Activated naive CD8-positive, alpha-beta T cell treated with anti-CD3 and anti-CD28 coated beads, Interleukin-2, amount 50 U/mL, for 24 hours (primary cell): ENCODE measurements at regions not wholly inside any gene's neighbourhood (a gene's known extent, or its start where the extent isn't known, plus 50 kb on each side); places are given as distances from the start of the nearest gene placed in this dataset.
"Not testable (repeated sequence)": the region's sequence is repeated elsewhere in the genome, so short reads cannot be mapped to it uniquely, and the experiment has no call there.

Experiments
- ATAC-seq: fragments of 150-1000 bp; cut with Tn5 transposase; one replicate; pipeline ENCODE4 v1.10.0; 2021
- DNase-seq: peaks from one replicate; pipeline ENCODE4 v3.0.0; 2021
- H3K27ac Mint-ChIP-seq: one replicate; pipeline ENCODE4 v1.8.0; 2021; ENCODE audit warnings: mild to moderate bottlenecking, mixed read lengths
- H3K27me3 Mint-ChIP-seq: one replicate; pipeline ENCODE4 v1.8.0; 2021; ENCODE audit warnings: mixed read lengths
- H3K36me3 Mint-ChIP-seq: one replicate; pipeline ENCODE4 v1.8.0; 2021; ENCODE audit warnings: low read depth, mixed read lengths
- H3K4me1 Mint-ChIP-seq: one replicate; pipeline ENCODE4 v1.8.0; 2021; ENCODE audit warnings: mixed read lengths
- H3K4me3 Mint-ChIP-seq: one replicate; pipeline ENCODE4 v1.8.0; 2021; ENCODE audit warnings: mild to moderate bottlenecking, moderate library complexity, mixed read lengths
- H3K9me3 Mint-ChIP-seq: one replicate; pipeline ENCODE4 v1.8.0; 2021; ENCODE audit warnings: mixed read lengths

- peaks cover 5% of the 10 kb centered on the region for H3K9me3 Mint-ChIP-seq
- no peaks in the 10 kb centered on the region for H3K27me3 Mint-ChIP-seq
- no peak for ATAC-seq
- H3K27ac Mint-ChIP-seq, result no peak overlapping the region
- H3K36me3 Mint-ChIP-seq, result no peaks in the 10 kb centered on the region
- no peaks in the 10 kb centered on the region for H3K4me1 Mint-ChIP-seq
- H3K4me3 Mint-ChIP-seq, result no peak overlapping the region
- DNase-seq, result no peak
Measured at GRCh38 chr7:119623427-119623826, 649.5 kb upstream of the KCND2 start.

GRCh38 chr7:119630406-119630969 lies 642.5 kb upstream of the KCND2 start:
- DNase-seq (no peak), ATAC-seq (no peak)
- Mint-ChIP-seq H3K9me3 (no peaks in the 10 kb centered on the region), H3K4me3 (no peak overlapping the region), H3K27ac (no peak overlapping the region), H3K4me1 (no peaks in the 10 kb centered on the region), H3K36me3 (no peaks in the 10 kb centered on the region), H3K27me3 (no peaks in the 10 kb centered on the region)

DNA sequence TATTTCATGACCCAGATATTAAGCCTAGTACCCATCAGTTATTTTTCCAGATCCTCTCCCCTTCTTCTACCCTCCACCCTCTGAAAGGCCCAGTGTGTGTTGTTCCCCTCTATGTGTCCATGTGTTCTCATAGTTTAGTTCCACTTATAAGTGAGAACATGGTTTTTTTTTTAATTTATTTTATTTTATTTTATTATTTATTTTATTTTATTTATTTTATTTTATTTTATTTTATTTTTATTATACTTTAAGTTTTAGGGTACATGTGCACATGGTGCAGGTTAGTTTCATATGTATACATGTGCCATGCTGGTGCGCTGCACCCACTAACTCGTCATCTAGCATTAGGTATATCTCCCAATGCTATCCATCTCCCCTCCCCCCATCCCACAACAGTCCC lies 639.2 kb upstream of the KCND2 start:
- H3K27ac Mint-ChIP-seq, H3K4me1 Mint-ChIP-seq, H3K27me3 Mint-ChIP-seq, DNase-seq, H3K4me3 Mint-ChIP-seq, H3K36me3 Mint-ChIP-seq, ATAC-seq: not testable (repeated sequence)
- peaks cover 11% of the 10 kb centered on the region for H3K9me3 Mint-ChIP-seq

DNA sequence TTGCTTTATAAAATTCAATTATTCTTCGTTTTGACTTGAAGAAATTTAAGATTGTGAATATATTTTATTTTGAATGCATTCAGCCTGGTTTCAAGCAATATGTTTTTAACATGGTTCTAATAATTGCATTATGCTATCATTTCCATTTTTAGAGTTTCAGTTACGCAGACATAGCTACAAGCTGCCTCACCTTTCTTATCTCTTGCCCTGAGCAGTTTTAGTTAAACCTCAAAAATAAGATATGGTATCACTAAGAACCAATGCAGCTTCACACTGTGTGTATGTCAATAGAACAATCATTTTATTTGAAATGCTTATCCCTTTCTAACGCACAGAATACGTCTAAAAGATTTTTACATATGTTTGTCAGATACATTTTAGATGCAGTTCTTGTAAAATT lies 632.6 kb upstream of the KCND2 start:
- Mint-ChIP-seq H3K4me1 (no peaks in the 10 kb centered on the region), H3K9me3 (peaks cover 21% of the 10 kb centered on the region), H3K27ac (no peak overlapping the region), H3K4me3 (no peak overlapping the region), H3K36me3 (no peaks in the 10 kb centered on the region), H3K27me3 (no peaks in the 10 kb centered on the region)
- DNase-seq, result no peak
- ATAC-seq, result no peak

DNA sequence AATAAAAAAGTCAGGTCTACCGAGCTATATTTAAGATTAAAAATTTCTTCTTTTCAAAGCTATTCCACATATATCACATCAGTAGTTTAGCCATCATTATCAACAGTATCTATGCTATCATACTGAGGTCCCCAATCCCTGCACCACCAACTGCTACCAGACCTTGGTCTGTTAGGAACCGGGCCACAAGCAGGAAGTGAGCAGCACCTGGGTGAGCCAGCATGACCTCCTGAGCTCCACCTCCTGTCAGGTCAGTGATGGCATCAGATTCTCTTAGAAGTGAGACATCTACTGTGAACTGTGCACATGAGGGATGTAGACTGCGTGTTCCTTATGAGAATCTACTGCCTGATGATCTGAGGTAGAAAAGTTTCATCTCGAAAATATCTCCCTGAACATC lies 632.1 kb upstream of the KCND2 start:
- no peaks in the 10 kb centered on the region for H3K36me3 Mint-ChIP-seq
- H3K4me3 Mint-ChIP-seq, result no peak overlapping the region
- DNase-seq (no peak), ATAC-seq (no peak)
- no peak overlapping the region for H3K27ac Mint-ChIP-seq
- peaks cover 21% of the 10 kb centered on the region for H3K9me3 Mint-ChIP-seq
- no peaks in the 10 kb centered on the region for H3K27me3 Mint-ChIP-seq
- no peaks in the 10 kb centered on the region for H3K4me1 Mint-ChIP-seq

- H3K4me3 Mint-ChIP-seq, result no peak overlapping the region
- no peak for ATAC-seq
- no peaks in the 10 kb centered on the region for H3K36me3 Mint-ChIP-seq
- no peak for DNase-seq
- peaks cover 15% of the 10 kb centered on the region for H3K9me3 Mint-ChIP-seq
- H3K27ac Mint-ChIP-seq, result no peak overlapping the region
- no peaks in the 10 kb centered on the region for H3K27me3 Mint-ChIP-seq
- H3K4me1 Mint-ChIP-seq, result no peaks in the 10 kb centered on the region
Measured at GRCh38 chr7:119643558-119643957, 629.4 kb upstream of the KCND2 start.

DNA sequence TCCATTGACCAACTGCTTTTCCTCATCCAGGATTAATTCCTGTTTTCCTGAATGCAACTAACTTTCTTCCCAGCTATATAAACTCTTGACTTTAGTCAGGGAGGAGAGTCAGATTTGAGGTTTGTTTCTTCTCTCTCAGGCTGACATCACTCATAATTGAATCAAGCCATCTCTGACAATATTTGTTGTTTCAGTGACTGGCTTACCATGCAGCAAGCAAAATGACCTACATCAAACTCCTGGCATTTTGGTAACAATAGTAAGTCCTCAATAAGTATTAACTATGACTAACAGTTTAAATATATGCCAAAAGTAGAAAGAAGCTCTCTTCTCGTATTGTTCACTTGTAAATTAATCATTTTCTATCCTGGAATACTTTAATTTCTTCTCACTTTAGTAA lies 625.7 kb upstream of the KCND2 start:
- H3K9me3 Mint-ChIP-seq, result peaks cover 8% of the 10 kb centered on the region
- H3K27me3 Mint-ChIP-seq, result no peaks in the 10 kb centered on the region
- no peaks in the 10 kb centered on the region for H3K4me1 Mint-ChIP-seq
- H3K4me3 Mint-ChIP-seq, result no peak overlapping the region
- ATAC-seq, result no peak
- no peak overlapping the region for H3K27ac Mint-ChIP-seq
- no peaks in the 10 kb centered on the region for H3K36me3 Mint-ChIP-seq
- DNase-seq, result no peak

DNA sequence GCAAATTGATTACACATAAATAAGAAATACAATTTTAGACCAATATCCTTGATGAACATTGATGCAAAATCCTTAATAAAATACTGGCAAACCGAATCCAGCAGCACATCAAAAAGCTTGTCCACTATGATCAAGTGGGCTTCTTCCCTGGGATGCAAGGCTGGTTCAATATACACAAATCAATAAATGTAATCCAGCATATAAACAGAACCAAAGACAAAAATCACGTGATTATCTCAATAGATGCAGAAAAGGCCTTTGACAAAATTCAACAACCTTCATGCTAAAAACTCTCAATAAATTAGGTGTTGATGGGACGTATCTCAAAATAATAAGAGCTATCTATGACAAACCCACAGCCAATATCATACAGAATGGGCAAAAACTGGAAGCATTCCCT lies 624.2 kb upstream of the KCND2 start:
- not testable (repeated sequence) for H3K27ac Mint-ChIP-seq, ATAC-seq, DNase-seq, H3K36me3 Mint-ChIP-seq, H3K4me1 Mint-ChIP-seq, H3K4me3 Mint-ChIP-seq, H3K27me3 Mint-ChIP-seq, H3K9me3 Mint-ChIP-seq

- H3K36me3 Mint-ChIP-seq, result no peaks in the 10 kb centered on the region
- H3K9me3 Mint-ChIP-seq, result peaks cover 6% of the 10 kb centered on the region
- DNase-seq (no peak), ATAC-seq (no peak)
- H3K27me3 Mint-ChIP-seq, result no peaks in the 10 kb centered on the region
- no peak overlapping the region for H3K27ac Mint-ChIP-seq
- no peak overlapping the region for H3K4me3 Mint-ChIP-seq
- H3K4me1 Mint-ChIP-seq, result no peaks in the 10 kb centered on the region
Measured at GRCh38 chr7:119660080-119660479, 612.9 kb upstream of the KCND2 start.

GRCh38 chr7:119664601-119665000 lies 608.4 kb upstream of the KCND2 start:
- Mint-ChIP-seq H3K36me3 (no peaks in the 10 kb centered on the region), H3K9me3 (peaks cover 14% of the 10 kb centered on the region), H3K4me1 (no peaks in the 10 kb centered on the region), H3K27me3 (no peaks in the 10 kb centered on the region), H3K4me3 (no peak overlapping the region), H3K27ac (no peak overlapping the region)
- ATAC-seq (no peak), DNase-seq (no peak)

DNA sequence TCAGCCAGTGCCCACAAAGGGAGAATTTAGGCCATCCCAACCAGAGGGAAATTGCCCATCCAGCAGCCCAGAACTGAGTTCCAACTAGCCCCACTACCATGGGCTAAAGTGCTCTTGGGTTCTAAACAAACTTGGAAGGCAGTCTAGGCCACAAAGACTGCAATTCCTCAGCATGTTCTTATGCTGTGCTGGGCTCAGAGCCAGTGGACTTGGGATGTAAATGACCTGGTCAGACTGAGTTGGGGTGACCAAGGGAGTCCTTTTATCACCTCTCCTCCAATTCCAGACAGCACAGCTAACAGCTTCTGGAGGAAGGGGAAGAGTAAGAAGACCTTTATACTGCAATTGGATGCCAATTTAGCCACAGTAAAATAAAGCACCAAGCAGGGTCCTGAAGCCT lies 607.2 kb upstream of the KCND2 start:
- ATAC-seq, result no peak
- no peaks in the 10 kb centered on the region for H3K4me1 Mint-ChIP-seq
- H3K4me3 Mint-ChIP-seq, result no peak overlapping the region
- peaks cover 14% of the 10 kb centered on the region for H3K9me3 Mint-ChIP-seq
- DNase-seq, result no peak
- no peaks in the 10 kb centered on the region for H3K36me3 Mint-ChIP-seq
- H3K27ac Mint-ChIP-seq, result no peak overlapping the region
- no peaks in the 10 kb centered on the region for H3K27me3 Mint-ChIP-seq

DNA sequence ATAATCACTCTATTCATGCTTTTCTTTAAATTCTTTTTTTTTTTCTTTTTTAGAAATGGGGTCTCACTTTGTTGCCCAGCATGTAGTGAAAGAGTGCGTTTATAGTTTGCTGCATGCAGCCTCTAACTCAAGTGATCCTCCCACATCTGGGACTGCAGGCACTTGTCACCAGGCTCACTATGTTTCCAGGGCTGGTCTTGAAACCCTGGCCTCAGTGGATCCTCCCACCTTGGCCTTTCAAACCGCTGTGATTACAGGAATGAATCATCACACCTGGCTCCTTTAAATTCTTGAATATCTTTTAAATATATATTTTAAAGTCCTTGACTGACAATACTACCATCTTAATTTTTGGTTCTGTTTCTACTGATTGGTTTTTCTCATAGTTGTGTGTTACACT lies 591.6 kb upstream of the KCND2 start:
- Mint-ChIP-seq H3K36me3 (no peaks in the 10 kb centered on the region), H3K9me3 (no peaks in the 10 kb centered on the region), H3K27me3 (no peaks in the 10 kb centered on the region), H3K4me1 (no peaks in the 10 kb centered on the region), H3K4me3 (no peak overlapping the region), H3K27ac (no peak overlapping the region)
- DNase-seq, result no peak
- no peak for ATAC-seq

- Mint-ChIP-seq H3K27me3 (no peaks in the 10 kb centered on the region), H3K4me3 (no peak overlapping the region), H3K4me1 (no peaks in the 10 kb centered on the region), H3K36me3 (no peaks in the 10 kb centered on the region), H3K27ac (no peak overlapping the region), H3K9me3 (peaks cover 4% of the 10 kb centered on the region)
- ATAC-seq, result no peak
- no peak for DNase-seq
Measured at GRCh38 chr7:119684763-119685162, 588.2 kb upstream of the KCND2 start.

DNA sequence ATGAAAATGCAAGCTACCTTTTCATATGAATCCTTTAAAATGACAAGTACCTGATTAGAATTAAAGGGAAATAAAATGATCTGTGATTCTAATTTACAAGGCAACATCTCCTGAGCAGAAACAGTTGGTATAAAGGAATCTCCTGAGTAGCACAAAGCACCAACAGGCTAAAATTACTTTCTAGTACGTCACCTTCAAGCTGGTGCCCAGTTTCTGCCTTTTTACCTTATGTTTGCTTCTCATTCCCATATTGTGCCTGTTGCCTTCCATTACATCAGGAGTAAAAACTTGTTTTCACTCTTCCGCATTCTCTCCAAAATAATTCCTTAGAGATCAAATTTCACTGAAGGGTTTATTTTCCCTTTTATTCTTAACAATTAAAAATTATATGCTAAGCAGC lies 587.1 kb upstream of the KCND2 start:
- Mint-ChIP-seq H3K27ac (no peak overlapping the region), H3K36me3 (no peaks in the 10 kb centered on the region), H3K4me1 (no peaks in the 10 kb centered on the region), H3K9me3 (peaks cover 4% of the 10 kb centered on the region), H3K27me3 (no peaks in the 10 kb centered on the region), H3K4me3 (no peak overlapping the region)
- DNase-seq, result no peak
- ATAC-seq, result no peak

DNA sequence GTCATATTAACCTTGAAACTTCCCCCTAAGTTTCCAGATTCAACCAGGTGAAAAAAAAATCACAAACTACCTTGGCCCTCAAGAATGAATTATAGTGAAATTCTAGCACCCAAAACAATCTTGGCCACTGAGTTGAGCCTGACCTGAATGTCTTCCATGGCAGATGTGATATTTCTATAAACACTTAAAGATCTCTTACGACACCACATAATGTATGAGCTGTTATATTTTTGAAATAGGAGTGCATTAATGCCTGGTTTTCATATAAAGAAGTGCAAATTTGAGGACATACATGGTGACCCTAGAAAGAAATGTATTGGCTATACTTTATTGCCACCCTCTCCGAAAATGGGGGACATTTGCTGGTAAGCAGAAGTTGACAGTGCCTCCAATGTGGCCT lies 584.1 kb upstream of the KCND2 start:
- no peaks in the 10 kb centered on the region for H3K27me3 Mint-ChIP-seq
- no peak overlapping the region for H3K4me3 Mint-ChIP-seq
- no peaks in the 10 kb centered on the region for H3K36me3 Mint-ChIP-seq
- DNase-seq, result no peak
- H3K9me3 Mint-ChIP-seq, result peaks cover 4% of the 10 kb centered on the region
- no peak for ATAC-seq
- H3K27ac Mint-ChIP-seq, result no peak overlapping the region
- H3K4me1 Mint-ChIP-seq, result no peaks in the 10 kb centered on the region

DNA sequence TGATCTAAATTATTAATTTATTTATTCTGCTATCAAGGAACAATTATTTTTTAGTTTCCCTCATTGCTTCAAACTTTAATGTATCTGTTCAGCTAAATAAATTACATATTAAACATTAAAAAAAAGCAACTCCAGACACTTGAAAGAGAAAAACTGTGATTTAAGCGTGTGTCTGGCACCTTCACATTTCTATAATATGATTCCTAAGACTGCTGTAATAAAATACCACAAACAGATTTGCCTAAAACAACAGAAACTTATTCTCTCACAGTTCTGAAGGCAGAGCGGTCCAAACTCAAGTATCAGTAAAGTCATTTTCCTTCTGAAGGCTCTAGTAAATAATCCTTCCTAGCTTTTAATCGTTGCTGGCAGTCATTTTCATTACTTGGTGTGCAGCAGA lies 580.4 kb upstream of the KCND2 start:
- H3K27me3 Mint-ChIP-seq, result no peaks in the 10 kb centered on the region
- H3K4me3 Mint-ChIP-seq, result no peak overlapping the region
- ATAC-seq, result no peak
- no peak for DNase-seq
- no peak overlapping the region for H3K27ac Mint-ChIP-seq
- no peaks in the 10 kb centered on the region for H3K4me1 Mint-ChIP-seq
- no peaks in the 10 kb centered on the region for H3K36me3 Mint-ChIP-seq
- H3K9me3 Mint-ChIP-seq, result peaks cover 10% of the 10 kb centered on the region
